ENCODE measurements at regions not wholly inside any gene's neighbourhood (a gene's known extent, or its start where the extent isn't known, plus 50 kb on each side); places are given as distances from the start of the nearest gene placed in this dataset.

DNA sequence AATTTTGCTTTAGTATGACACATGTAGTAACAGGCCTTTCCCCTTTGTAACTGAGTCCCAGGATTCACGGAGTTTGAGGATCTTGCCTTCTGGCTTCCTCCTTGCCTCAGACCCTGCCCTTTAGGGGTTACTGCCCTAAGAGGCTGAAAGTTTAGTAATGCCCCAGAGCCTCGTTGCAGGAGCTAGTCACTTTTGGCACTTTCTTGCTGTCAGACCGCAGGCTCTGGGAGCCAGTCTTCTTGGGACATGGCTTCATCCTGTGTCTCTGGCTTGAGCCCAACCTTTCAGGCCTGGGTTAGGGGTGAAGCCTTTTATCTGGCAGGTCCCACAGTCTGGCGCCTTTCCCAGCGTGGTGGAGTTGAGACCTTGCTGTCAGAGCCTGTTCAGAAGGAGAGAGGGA, 185.6 kb upstream of the DMRT1 start:
- Histone ChIP-seq H3K4me1 (peaks cover under 1% of the 10 kb centered on the region), H3K4me3 (no peak overlapping the region), H3K9me3 (ENCODE audit: low read depth) (no peaks in the 10 kb centered on the region), H3K9ac (no peak overlapping the region), H3K4me2 (no peak overlapping the region), H3K27ac (no peak overlapping the region), H3K36me3 (no peaks in the 10 kb centered on the region), H3F3A (ENCODE audit: low read depth) (no peaks in the 10 kb centered on the region), H4K20me1 (ENCODE audit: low read depth) (no peaks in the 10 kb centered on the region), H2AFZ (replicated peaks) (no peak overlapping the region), H3K27me3 (no peaks in the 10 kb centered on the region), H3K79me2 (ENCODE audit: low read depth) (no peaks in the 10 kb centered on the region)
- Mint-ChIP-seq H3K4me1 (peaks cover under 1% of the 10 kb centered on the region), H3K27me3 (ENCODE audit: insufficient read depth, low read depth) (peaks cover 3% of the 10 kb centered on the region), H3K4me3 (no peak overlapping the region), H3K36me3 (no peaks in the 10 kb centered on the region), H3K27ac (no peak overlapping the region), H3K9me3 (no peaks in the 10 kb centered on the region)
- TF ChIP-seq EZH2 (IDR thresholded peaks at IDR 0.05) = no peak
- TF ChIP-seq, protein P1, sequence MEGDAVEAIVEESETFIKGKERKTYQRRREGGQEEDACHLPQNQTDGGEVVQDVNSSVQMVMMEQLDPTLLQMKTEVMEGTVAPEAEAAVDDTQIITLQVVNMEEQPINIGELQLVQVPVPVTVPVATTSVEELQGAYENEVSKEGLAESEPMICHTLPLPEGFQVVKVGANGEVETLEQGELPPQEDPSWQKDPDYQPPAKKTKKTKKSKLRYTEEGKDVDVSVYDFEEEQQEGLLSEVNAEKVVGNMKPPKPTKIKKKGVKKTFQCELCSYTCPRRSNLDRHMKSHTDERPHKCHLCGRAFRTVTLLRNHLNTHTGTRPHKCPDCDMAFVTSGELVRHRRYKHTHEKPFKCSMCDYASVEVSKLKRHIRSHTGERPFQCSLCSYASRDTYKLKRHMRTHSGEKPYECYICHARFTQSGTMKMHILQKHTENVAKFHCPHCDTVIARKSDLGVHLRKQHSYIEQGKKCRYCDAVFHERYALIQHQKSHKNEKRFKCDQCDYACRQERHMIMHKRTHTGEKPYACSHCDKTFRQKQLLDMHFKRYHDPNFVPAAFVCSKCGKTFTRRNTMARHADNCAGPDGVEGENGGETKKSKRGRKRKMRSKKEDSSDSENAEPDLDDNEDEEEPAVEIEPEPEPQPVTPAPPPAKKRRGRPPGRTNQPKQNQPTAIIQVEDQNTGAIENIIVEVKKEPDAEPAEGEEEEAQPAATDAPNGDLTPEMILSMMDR (IDR thresholded peaks at IDR 0.05) = no peak
- DNase-seq (ENCODE audit: low spot score) = no peak

DNA sequence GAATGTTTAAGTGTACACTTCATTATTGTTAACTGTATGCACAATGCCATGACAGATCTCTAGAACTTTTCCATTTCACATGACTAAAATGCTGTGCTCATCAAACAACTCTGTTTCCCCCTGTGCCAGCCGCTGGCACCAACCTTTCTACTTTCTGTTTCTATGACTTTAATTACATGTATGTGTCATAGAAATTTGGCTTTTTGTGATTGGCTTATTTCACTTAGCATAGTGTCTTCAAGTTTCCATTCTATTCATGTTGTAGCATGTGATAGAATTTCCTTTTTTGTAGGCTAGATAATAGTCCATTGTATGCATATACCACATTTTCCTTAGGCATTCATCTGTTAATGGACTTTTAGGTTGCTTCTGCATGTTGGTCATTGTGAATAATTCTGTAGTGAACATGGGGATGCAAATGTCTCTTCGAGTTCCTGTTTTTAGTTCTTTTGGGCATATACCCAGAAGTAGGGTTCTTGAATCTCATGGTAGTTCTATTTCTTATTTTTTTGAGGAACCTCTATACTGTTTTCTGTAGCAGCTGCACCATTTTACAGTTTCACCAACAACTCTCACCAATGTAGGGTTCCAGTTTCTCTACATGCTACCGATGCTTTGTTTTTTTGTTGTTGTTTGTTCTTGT, 184.4 kb upstream of the DMRT1 start:
- H3K4me3 Mint-ChIP-seq = no peak overlapping the region
- no peaks in the 10 kb centered on the region for H3K36me3 Mint-ChIP-seq
- Histone ChIP-seq H3K27me3 (no peaks in the 10 kb centered on the region), H2AFZ (replicated peaks) (no peak overlapping the region), H4K20me1 (ENCODE audit: low read depth) (no peaks in the 10 kb centered on the region), H3F3A (ENCODE audit: low read depth) (no peaks in the 10 kb centered on the region), H3K4me3 (no peak overlapping the region), H3K9me3 (ENCODE audit: low read depth) (no peaks in the 10 kb centered on the region), H3K79me2 (ENCODE audit: low read depth) (no peaks in the 10 kb centered on the region), H3K36me3 (no peaks in the 10 kb centered on the region), H3K27ac (no peak overlapping the region), H3K4me2 (no peak overlapping the region), H3K9ac (no peak overlapping the region), H3K4me1 (no peaks in the 10 kb centered on the region)
- H3K27ac Mint-ChIP-seq = no peak overlapping the region
- DNase-seq (ENCODE audit: low spot score) = no peak
- TF ChIP-seq, protein P1 (IDR thresholded peaks at IDR 0.05) = no peak
- TF ChIP-seq EZH2 (IDR thresholded peaks at IDR 0.05) (no peak), EZH2phosphoT487 (IDR thresholded peaks at IDR 0.05) (no peak)
- peaks cover 3% of the 10 kb centered on the region for H3K27me3 Mint-ChIP-seq (ENCODE audit: insufficient read depth, low read depth)
- no peaks in the 10 kb centered on the region for H3K9me3 Mint-ChIP-seq
- H3K4me1 Mint-ChIP-seq = no peaks in the 10 kb centered on the region

GRCh38 chr9:659286-659685, 182.2 kb upstream of the DMRT1 start:
- Mint-ChIP-seq H3K36me3 (peaks cover 5% of the 10 kb centered on the region), H3K27me3 (ENCODE audit: insufficient read depth, low read depth) (peaks cover 6% of the 10 kb centered on the region), H3K4me1 (no peaks in the 10 kb centered on the region), H3K4me3 (no peak overlapping the region), H3K27ac (no peak overlapping the region), H3K9me3 (no peaks in the 10 kb centered on the region)
- Histone ChIP-seq H3K4me1 (no peaks in the 10 kb centered on the region), H3K9me3 (ENCODE audit: low read depth) (no peaks in the 10 kb centered on the region), H3F3A (ENCODE audit: low read depth) (no peaks in the 10 kb centered on the region), H3K4me3 (no peak overlapping the region), H3K36me3 (no peaks in the 10 kb centered on the region), H4K20me1 (ENCODE audit: low read depth) (no peaks in the 10 kb centered on the region), H3K27ac (no peak overlapping the region), H3K79me2 (ENCODE audit: low read depth) (no peaks in the 10 kb centered on the region), H2AFZ (replicated peaks) (no peak overlapping the region), H3K4me2 (no peak overlapping the region), H3K9ac (no peak overlapping the region), H3K27me3 (no peaks in the 10 kb centered on the region)
- no peak for DNase-seq (ENCODE audit: low spot score)
- TF ChIP-seq, protein P1 (IDR thresholded peaks at IDR 0.05) = no peak
- no peak for TF ChIP-seq EZH2 (IDR thresholded peaks at IDR 0.05)
- no peak for TF ChIP-seq EZH2phosphoT487 (IDR thresholded peaks at IDR 0.05)
